Astrocyte of the cerebellum (primary cell): ENCODE measurements at regions not wholly inside any gene's neighbourhood (a gene's known extent, or its start where the extent isn't known, plus 50 kb on each side); places are given as distances from the start of the nearest gene placed in this dataset.

Experiments
- DNase-seq: peaks from one replicate; pipeline ENCODE4 v3.0.0-alpha.2; 2011; ENCODE audit warnings: low read depth
- H3K4me3 ChIP-seq: 2 replicates; pipeline ENCODE4 v1.5.1; 2011; ENCODE audit warnings: mild to moderate bottlenecking, low read depth, low read length, moderate library complexity
- CTCF ChIP-seq: IDR thresholded peaks from 2 replicates; pipeline ENCODE4 v1.5.1; 2012; ENCODE audit warnings: low read length, low read depth, moderate library complexity, mild to moderate bottlenecking; ENCODE audit errors: missing control alignments
- in situ Hi-C: cut with HindIII; loops from 2 replicates; pipeline ENCODE4 v1.10.0; 2017; ENCODE audit warnings: low sequenced_read_pairs

- no peak for TF ChIP-seq CTCF
- H3K4me3 ChIP-seq: no peak overlapping the region
- DNase-seq: no peak
- in situ Hi-C loops: no loop called here
Measured at GRCh38 chr5:84650429-84650828, 265.7 kb upstream of the EDIL3 start.

GRCh38 chr5:84647581-84647980, 262.9 kb upstream of the EDIL3 start:
- no peak overlapping the region for H3K4me3 ChIP-seq
- TF ChIP-seq CTCF: no peak
- in situ Hi-C loops: no loop called here
- DNase-seq: no peak

- no peak for TF ChIP-seq CTCF
- peak; percentile 53 for DNase-seq
- H3K4me3 ChIP-seq: no peak overlapping the region
- in situ Hi-C loops: no loop called here
Measured at GRCh38 chr5:84642795-84643194, 258.1 kb upstream of the EDIL3 start.

DNA sequence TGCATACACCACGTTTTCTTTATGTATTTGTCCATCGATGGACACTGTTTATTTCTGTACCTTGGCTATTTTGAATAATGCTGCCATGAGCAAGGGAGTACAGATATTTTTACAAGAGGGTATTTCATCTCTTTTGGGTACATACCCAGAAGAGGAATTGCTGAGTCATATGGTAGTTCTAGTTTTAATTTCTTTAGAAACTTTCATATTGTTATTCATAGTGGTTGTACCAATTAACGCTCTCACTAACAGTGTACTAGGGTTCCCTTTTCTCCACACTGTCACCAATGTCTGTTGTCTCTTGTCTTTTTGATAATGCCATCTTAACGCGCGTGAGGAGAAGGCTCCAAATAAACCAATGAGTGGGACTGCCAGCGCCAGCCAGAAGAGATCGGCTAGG, 257.6 kb upstream of the EDIL3 start:
- in situ Hi-C loops: no loop called here
- DNase-seq: no peak
- no peak overlapping the region for H3K4me3 ChIP-seq
- TF ChIP-seq CTCF: no peak

DNA sequence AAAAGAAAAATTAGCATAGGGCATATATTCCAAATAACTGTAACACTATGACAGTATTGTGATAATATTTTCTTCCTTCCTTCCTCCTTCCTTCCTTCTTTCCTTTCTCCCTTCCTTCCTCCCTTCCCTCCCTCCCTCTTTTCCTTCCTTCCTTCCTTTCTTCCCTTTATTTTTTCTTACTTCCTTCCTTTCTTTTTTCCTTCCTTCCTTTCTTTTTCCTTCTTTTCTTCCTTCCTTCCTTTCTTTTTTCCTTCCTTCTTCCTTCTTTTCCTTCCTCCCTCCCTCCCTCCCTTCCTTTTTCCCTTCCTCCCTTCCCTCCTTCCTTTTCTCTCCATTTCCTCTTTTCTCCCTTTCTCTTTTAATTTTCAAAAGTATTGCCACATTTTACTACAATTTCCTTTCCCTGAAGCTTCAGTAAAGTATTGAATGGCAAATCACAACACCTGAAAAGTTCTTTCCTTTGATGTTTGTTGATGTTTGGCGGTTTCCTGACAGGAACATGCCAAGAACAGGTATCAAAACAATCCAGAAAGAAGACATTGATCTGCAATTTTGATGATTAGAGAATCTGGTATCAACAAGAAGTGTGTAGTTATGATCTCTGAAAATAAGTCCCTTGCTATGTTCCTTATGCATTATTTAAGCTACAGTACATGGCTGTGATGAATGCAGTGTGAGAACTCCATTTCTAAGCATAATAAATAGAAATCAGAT, 253.1 kb upstream of the EDIL3 start:
- DNase-seq: no peak
- TF ChIP-seq CTCF: no peak
- no peak overlapping the region for H3K4me3 ChIP-seq
- in situ Hi-C loops: no loop called here

DNA sequence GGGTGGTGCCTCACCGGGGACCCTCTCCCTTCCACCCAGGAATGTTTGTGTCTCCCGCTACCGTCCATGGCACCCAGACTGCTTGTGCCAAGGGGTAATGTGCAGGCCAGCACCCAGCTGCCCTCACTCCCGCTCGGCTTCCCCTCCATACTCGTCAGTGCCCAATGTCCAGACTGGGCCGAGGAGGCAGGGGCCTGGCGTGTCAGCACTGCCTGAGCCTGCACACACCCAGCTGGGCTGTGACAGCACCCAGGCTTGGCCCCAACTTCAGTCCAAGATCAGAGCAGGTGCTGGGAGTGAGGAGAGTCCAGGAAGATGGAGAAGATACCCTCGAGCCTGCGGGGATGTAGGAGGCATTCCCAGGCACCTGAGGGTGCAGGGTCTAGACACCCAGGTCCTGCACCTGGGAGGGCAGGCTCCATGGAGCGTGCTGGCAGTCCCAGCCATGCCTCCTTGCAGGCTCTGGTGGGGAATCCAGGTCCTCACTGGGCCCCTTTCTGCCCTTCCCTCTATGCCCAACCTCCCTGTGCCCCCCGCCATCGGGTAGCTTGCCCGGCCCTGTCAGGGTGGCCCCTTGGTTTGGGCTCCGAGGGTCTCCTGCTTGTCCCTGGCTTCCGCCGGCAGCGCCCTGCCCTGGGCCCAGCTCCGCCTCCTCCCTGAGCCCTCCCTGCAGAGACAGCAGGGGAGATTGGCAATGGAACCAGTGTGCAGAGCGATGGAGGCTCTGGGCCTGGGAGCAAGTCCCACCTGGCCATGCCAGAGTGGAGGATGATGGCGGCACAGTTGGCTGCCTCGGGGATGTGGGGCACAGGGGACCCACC, 250.8 kb upstream of the EDIL3 start:
- in situ Hi-C loops: no loop called here
- no peak overlapping the region for H3K4me3 ChIP-seq
- TF ChIP-seq CTCF: no peak
- DNase-seq: no peak
